ENCODE measurements at regions not wholly inside any gene's neighbourhood (a gene's known extent, or its start where the extent isn't known, plus 50 kb on each side); places are given as distances from the start of the nearest gene placed in this dataset.

DNA sequence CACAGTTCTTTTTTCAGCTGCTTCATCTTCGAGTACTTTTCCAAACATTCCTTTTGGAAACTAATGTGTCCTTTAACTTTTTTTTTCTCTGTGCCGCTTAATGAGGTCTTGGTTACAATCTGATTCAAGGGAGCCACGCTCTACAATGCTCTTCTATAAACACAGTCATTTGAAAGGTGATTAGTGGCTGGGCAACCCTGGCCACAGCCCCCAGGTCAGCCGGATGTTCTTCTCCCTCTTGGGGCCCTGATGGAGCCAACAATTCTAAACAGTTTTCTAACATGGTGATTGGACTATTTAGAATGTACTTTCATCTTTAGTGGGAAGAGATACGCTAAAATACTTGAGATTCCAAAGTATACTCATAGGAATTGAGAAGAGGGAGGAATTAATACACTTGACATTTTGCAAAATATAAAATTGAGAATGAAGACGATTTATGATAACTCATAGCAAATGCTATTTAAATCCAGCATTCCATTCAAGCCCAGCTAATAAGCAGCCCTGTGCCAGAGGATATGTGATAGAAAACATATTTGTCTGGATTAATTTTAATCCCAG, 83.7 kb upstream of the MBOAT2 start:
- intact Hi-C loops (cut with micrococcal nuclease) = no loop called here

DNA sequence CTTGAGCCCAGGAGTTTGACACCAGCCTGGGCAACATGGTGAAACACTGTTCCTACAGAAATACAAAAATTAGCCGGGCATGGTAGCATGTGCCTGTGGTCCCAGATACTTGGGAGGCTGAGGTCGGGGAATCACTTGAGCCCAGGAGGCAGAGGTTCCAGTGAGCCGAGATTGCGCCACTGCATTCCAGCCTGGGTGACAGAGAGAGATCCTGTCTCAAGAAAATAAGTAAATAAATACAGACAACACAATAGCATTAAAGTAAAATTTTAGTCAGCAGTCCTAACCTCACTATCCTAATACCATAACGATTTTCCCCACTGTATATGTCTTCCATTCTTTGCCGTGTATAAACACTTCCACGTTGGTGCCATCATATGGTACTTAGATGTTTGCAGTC, 83.0 kb upstream of the MBOAT2 start:
- intact Hi-C loops (cut with micrococcal nuclease) = no loop called here

DNA sequence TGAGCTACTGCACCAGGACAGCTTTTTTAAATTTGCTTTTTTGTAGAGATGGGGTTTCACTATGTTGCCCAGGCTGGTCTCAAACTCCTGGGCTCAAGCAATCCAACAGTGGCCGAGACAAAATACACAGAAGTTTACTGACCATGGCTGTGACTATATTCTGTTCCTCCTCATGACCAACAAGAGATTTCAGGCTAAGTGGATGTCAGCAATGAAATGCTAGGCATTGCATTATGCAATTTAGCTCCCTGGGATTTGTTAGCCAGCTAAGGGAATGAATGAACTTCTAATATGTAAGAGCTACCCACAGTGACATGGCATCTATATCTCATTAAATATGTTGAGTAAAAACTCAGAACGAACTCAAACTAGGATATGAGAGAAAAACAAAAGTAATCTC, 81.9 kb upstream of the MBOAT2 start:
- intact Hi-C loops (cut with micrococcal nuclease) = no loop called here

DNA sequence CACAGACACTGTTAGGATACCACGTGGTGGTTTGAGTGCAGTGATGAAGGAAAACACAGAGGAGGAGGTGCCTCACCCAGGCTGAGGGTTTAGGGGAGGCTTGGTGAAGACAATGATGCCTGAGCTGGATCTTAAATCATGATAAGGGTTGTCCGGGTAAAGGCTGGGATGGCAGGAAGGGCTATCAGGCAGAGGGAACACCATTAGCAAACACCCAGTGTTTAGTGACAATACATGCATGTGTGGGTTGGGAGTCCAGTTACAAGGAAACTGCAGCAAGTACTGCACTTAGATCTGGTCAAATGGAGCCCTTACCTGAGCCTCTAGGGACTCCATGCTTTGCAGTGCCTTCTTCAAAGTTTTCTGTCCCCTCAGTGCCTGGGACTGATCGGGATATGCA, 79.8 kb upstream of the MBOAT2 start:
- intact Hi-C loops (cut with micrococcal nuclease) = no loop called here

DNA sequence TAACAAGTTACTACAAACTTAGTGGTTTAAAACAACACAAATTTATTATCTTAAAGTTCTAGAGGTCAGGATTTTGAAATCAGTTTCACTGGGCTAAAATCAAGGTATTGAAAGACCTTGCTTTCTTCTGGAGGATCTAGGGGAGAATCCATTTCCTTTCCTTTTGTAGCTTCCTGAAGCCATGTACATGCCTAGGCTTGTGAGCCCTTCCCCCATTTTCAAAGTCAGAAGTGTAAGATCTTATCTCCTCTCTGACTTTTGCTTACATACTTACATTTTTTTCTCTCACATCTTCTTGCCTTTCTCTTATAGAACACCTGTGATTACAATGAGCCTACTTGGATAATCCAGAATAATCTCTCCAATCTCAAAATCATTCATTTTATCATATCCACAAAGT, 78.7 kb upstream of the MBOAT2 start:
- intact Hi-C loops (cut with micrococcal nuclease) = no loop called here

DNA sequence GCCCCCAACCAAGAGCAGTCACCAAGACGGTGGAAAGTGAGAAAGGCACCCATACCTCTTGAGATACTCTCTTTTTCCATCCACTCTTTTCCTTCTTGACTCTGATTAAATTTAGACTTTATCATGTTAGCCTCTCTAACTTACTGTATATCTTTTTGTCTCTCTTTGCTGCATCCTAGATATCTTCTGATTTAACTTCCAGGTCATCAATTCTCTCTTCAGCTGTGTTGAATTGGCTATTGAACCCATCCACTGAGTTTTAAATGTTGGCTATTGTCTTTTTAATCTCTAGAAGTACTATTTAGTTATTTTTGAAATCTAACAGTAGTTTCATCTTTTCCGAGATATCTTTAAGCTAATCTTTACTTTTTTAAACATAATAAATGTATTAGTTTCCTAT, 78.3 kb upstream of the MBOAT2 start:
- intact Hi-C loops (cut with micrococcal nuclease) = no loop called here

DNA sequence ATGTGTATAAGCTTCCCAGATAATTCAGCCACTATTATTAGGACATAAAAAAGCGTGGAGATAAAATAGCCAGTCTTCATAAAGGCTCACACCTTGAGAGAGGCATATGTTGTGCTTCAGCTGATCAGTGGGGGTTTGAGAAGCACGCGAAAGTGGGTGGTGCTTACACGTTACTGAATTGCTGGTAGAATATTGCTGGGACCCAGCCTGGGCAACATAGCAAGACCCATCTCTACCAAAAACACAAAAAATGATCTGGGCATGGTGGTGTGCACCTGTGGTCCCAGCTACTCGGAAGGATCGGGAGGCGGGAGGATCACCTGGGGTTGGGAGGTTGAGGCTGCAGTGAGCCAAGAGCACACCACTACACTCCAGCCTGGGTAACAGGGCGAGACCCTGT, 74.9 kb upstream of the MBOAT2 start:
- intact Hi-C loops (cut with micrococcal nuclease) = no loop called here

DNA sequence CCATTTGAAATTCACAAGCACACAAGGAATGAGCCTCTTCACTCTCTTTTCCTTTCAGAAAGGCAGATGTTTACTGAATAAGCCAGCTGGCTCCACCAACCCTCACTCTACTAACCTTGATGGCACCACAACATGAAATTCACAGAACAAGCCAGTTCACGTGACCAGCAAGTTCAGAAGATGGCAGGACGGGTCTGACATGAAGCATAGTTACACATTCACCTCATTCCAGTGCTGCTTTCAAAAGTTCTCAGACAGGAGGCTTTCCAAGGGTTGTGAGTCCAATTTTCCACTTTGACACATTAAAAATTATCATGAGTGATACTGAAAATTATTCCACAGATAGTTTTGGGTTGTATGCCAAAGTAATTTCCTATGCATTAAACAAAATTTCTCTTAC, 74.2 kb upstream of the MBOAT2 start:
- intact Hi-C loops (cut with micrococcal nuclease) = no loop called here

DNA sequence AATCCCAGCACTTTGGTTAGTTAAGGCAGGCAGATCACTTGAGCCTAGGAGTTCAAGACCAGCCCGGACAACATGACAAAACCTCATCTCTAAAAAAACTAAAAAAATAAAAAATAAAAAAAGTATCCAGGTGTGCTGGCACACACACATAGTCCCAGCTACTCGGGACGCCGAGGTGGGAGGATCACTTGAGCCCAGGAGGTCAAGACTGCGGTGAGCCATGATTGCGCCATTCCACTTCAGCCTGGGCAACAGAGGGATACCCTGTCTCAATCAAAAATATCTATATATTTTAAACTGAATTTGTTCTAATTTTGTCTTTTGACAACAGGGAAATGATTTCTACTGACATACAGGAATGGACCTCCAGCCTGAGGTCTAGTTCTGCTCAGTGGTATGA, 73.3 kb upstream of the MBOAT2 start:
- intact Hi-C loops (cut with micrococcal nuclease) = no loop called here

DNA sequence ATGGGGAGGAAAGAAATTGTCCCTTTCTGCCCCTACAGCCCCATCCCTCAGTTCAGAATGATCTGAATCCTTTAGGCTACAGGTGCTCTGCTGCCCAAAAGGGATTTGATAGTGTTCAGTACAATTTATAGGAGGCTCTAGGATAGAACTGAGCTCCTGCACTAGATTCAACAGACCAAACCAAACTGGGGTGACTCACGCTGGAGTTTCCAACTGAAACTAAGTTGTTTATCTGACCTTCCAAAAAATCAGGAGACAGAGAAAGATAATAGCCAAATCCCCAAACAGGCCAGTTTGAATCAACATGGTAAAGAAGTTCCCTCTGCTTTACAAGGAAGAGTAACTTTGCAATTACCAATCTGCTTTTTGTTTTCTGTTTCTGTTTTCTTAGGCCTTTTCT, 72.7 kb upstream of the MBOAT2 start:
- intact Hi-C loops (cut with micrococcal nuclease) = no loop called here

DNA sequence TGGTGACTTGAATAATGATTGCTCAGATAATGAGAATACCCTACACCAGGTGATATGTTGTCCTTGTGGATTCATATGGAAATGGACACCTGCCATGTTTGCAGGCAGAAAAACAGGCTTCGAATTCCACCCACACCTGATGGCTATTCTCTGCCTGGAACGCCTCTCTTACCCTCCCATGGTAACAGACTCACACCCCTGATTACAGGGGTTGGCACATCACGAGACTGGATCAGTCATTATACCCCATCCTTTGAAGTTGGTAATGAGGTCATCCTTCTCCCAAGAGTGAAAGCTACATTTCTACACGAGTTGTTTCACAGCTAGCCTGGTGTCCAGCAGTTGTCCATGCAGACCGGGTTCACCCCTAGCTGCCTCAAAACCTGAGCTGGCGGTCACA, 71.4 kb upstream of the MBOAT2 start:
- intact Hi-C loops (cut with micrococcal nuclease) = no loop called here

DNA sequence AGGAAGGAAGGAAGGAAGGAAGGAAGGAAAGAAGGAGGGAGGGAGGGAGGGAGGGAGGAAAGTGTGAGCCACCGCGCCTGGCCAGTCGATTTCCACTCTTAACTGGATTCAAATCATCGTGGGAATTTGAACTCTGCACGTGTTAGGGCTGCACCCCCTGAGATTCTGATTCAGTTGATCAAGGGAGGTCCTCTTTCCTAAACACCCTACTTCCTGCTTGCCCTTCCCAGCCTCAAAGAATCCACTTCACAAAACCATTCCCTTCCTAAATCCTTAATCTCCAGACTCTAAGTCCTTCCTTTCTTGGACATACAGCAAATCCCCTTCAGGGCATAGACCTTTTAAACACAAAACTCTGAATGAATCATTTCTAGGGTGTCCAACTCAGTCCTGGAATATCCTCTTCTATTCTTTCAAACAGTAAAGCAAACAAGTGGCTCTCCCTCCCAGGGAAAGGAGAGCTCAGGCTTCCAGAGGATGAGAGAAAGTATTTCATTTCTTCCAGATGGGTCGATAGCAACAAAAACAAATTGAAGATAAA, 68.2 kb upstream of the MBOAT2 start:
- intact Hi-C loops (cut with micrococcal nuclease) = no loop called here

DNA sequence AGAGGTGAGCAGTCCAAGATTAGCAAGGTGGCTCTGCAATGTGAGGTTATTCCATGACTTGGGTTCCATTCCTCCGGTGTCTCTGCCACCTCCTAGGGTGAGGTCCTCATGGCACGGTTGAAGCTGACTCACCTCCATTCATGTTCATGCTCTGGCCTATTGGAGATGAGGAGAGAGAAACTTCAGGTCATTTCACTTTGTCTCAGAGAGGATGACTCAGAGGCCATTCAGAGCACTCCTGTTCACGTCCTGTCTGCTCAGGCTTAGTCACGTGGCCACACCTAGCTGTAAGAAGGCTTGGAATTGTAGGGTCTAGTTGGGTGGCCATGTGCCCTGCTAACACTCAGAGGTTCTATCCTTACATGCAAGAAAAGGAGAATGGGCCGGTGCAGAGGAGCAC, 67.5 kb upstream of the MBOAT2 start:
- intact Hi-C loops (cut with micrococcal nuclease) = no loop called here

DNA sequence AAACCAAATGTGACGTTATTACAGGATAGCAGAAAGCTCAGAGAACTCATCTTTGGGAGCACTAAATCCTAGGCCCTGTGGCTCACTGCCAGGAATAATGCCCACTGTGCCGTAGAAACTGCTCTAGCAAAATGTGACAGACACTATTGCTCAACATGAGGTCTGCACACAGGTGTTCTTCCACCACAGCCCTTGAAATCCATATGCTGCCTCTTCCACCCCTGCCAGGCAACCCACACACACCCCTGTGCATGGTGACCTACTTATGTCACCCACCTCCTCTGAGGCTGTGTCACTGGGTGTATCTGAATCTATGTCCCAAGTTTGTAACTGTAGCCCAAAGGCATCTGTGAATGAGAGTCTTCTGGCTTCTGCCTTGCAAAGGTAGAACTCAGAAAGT, 66.1 kb upstream of the MBOAT2 start:
- intact Hi-C loops (cut with micrococcal nuclease) = no loop called here

DNA sequence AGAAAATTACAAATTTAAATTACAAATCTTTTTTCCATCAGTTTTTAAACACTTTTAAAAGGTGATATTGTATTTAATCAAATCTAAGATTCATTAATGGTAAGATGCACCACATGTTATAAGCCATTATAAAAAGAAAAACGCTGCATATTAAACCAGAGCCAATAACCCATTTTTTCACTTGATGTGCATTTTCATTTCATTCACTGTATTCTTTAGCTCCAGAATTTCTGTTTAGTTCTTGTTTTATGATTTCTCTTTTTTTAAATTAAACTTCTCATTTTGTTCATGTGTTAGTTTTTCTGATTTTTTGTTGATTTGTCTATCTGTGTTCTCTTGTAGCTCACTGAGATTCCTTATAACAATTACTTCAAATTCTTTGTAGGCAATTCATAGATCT, 62.4 kb upstream of the MBOAT2 start:
- intact Hi-C loops (cut with micrococcal nuclease) = no loop called here

DNA sequence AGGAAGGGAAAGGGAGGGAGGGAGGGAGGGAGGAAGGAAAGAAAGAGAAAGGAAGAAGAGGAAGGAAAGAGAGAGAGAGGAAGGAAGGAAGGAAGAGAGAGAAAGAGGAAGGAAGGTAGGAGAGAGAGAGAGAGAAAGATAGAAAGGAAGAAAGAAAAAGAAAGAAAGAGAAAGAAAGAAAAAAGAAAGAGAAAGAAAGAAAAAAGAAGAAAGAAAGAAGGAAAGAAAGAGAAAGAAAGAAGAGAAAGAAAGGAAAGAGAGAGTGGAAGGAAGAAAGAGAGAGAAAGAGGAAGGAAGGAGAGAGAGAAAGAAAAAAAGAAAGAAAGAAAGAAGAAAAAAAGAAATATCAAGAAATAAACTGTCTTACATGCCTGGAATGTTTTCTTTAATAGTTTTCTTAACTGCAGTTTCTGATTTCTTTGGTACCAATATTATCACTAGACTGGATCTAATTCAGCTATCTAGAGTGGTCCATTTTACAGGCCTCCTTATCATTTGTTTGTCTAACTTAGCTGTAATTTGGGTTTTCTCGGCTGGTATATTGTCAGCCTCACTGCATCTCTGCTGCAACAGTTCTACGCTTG, 59.6 kb upstream of the MBOAT2 start:
- intact Hi-C loops (cut with micrococcal nuclease) = no loop called here

DNA sequence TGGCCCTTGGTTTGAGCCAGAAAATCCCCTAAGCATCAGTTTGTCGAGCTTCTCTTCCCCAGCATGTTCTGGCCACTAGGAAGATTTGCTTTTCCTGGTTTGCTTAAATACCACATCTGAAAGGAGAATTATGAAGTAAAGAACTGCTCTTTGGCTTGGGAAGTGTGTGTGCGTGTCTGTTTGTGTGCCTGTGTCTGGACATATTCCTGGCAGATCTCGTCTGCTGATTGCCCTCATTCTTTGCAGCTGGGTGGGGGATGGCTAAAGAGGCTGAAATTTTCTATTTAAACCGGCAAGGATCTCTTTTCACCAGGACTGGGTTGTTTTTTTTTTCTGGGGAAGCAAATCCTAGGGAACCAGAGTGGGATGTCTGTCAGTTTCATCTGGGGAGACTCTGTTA, 57.3 kb upstream of the MBOAT2 start:
- intact Hi-C loops (cut with micrococcal nuclease) = no loop called here

DNA sequence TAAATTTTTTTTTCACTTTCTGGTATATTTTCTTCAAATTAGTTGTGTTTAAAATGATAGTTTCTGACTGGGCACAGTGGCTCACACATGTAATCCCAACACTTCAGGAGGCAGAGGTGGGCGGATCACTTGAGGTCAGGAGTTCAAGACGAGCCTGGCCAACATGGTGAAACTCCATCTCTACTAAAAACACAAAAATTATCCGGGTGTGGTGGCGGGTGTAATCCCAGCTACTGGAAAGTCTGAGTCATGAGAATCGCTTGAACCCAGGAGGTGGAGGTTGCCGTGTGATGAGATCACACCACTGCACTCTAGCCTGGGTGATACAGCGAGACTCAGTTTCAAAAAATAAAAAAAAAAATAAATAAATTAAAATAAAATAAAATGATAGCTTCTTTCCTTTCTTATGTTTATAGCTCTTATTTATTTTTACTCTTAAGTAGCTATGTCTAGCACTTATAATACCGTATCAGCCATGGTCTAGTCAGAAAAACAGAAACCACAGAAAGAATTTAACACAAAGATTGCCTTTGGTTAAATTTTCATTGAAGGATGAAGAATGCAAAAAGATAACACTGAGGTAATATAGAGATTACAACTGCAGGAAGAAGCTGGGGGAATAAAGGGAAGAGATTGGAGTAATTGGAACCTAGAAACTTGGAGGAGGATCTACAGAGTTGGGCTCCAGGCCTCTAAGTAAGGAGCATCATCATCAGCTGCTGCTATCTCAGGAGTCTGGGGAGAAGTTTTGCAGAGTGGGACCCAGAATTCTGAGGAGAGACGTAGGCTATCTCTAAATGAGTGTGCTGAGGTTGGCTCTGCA, 54.7 kb upstream of the MBOAT2 start:
- intact Hi-C loops (cut with micrococcal nuclease) = no loop called here

DNA sequence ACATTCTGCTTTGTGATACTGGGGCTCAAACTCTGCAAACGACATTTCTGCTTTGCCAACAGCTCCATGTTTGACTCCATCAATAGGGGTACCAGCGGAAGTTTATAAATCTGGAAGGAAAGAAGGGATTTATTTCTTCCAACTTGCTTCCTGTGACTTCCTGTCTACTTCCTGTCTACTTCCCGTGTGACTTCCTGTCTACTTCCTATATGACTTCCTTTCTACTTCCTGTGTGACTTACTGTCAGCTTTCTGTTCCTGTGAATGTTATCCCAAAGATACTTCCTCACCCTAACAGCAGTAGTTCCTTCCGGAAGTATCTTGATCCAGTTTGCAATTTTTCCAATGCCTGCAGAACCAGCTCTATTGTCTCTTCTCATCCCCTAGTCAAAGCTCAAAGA, 52.0 kb upstream of the MBOAT2 start:
- intact Hi-C loops (cut with micrococcal nuclease) = no loop called here

DNA sequence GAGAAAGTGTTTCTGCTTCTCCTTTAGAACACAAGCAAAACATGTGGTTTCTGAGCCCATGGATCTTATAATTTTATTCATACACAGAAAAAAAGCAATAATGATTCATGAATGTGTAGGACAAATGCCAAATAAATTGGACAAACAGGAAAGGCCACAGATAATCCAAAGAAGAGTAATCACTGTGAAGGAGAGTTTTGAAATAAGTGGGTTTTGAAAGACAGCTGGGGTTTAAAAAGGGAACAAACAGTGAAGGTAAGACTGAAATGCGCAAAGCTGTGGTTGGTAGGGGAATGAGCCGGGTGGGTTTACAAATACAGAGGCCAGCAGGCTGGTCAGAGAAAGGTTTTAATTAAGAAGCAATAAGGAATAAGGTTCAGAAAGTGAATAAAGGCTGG, 50.0 kb upstream of the MBOAT2 start:
- intact Hi-C loops (cut with micrococcal nuclease) = no loop called here
